CD14-positive monocyte (primary cell): ENCODE measurements at regions not wholly inside any gene's neighbourhood (a gene's known extent, or its start where the extent isn't known, plus 50 kb on each side); places are given as distances from the start of the nearest gene placed in this dataset.

ENCODE experiments used
- DNase-seq, 3 donors: peaks; one replicate each; pipeline ENCODE4 v3.0.0-alpha.2; 2011 to 2022
- H2AFZ ChIP-seq: 2 replicates; pipeline ENCODE4 v1.6.0; 2012; ENCODE audit warnings: mild to moderate bottlenecking, low read depth, low read length, inconsistent platforms; ENCODE audit not compliant: insufficient read depth, poor library complexity, severe bottlenecking
- H3K27ac ChIP-seq, 2 donors: 1 replicate in 1 of 2; 2 replicates in 1 of 2; pipeline ENCODE4 v1.5.1; 2012 to 2013; ENCODE audit warnings: low read length in 2 of 2, control low read depth in 1 of 2, inconsistent platforms in 1 of 2, low read depth in 1 of 2, mild to moderate bottlenecking in 1 of 2
- H3K27me3 ChIP-seq, 2 donors: one replicate each; pipeline versions ENCODE4 v1.6.0 to v1.6.1; 2011 to 2013; ENCODE audit warnings: low read length in 2 of 2; ENCODE audit not compliant: control insufficient read depth in 2 of 2, insufficient read depth in 2 of 2
- H3K36me3 ChIP-seq, 2 donors: replicated peaks in 1 of 2; 1 replicate in 1 of 2; 2 replicates in 1 of 2; pipeline versions ENCODE4 v1.5.1 to v1.6.1; 2012 to 2013; ENCODE audit warnings: low read length in 2 of 2, control low read depth in 1 of 2, inconsistent platforms in 1 of 2, mild to moderate bottlenecking in 1 of 2; ENCODE audit not compliant: insufficient read depth in 2 of 2, control insufficient read depth in 1 of 2
- H3K4me1 ChIP-seq, 2 donors: 1 replicate in 1 of 2; 2 replicates in 1 of 2; pipeline versions ENCODE4 v1.5.1 to v1.6.1; 2012 to 2013; ENCODE audit warnings: low read length in 2 of 2, control low read depth in 1 of 2, inconsistent platforms in 1 of 2, mild to moderate bottlenecking in 1 of 2, moderate library complexity in 1 of 2; ENCODE audit not compliant: insufficient read depth in 2 of 2, control insufficient read depth in 1 of 2
- H3K4me2 ChIP-seq: replicated peaks from 2 replicates; pipeline ENCODE3; 2012; ENCODE audit warnings: low read length, moderate library complexity, mild to moderate bottlenecking; ENCODE audit not compliant: poor library complexity, severe bottlenecking; ENCODE audit errors: extremely low read depth
- H3K4me3 ChIP-seq, 3 experiments: fragments of 200-600 bp in 1 of 3; sonication (generic) in 1 of 3; replicated peaks in 1 of 3; 1 replicate in 2 of 3; 2 replicates in 1 of 3; pipeline ENCODE4 v1.5.1; 2011 to 2013; ENCODE audit warnings: low read length in 3 of 3, mild to moderate bottlenecking in 3 of 3, control low read depth in 2 of 3, low read depth in 2 of 3, inconsistent platforms in 1 of 3, moderate library complexity in 1 of 3
- H3K79me2 ChIP-seq: 2 replicates; pipeline ENCODE4 v1.6.0; 2012; ENCODE audit warnings: mild to moderate bottlenecking, control low read depth, inconsistent platforms, low read length, moderate library complexity; ENCODE audit not compliant: insufficient read depth
- H3K9ac ChIP-seq: 2 replicates; pipeline ENCODE4 v1.6.0; 2017; ENCODE audit warnings: low read length, mild to moderate bottlenecking; ENCODE audit not compliant: insufficient read depth, poor library complexity, severe bottlenecking
- H3K9me3 ChIP-seq, 2 donors: replicated peaks in 1 of 2; 1 replicate in 1 of 2; 2 replicates in 1 of 2; pipeline versions ENCODE4 v1.5.1 to v1.6.1; 2012 to 2013; ENCODE audit warnings: low read length in 2 of 2, control low read depth in 1 of 2; ENCODE audit not compliant: control insufficient read depth in 1 of 2, insufficient read depth in 1 of 2
- H4K20me1 ChIP-seq: 2 replicates; pipeline ENCODE4 v1.6.0; 2012; ENCODE audit warnings: mild to moderate bottlenecking, low read length, control low read depth, moderate library complexity; ENCODE audit not compliant: insufficient read depth
- H3K27ac Mint-ChIP-seq, 7 donors: one replicate each; pipeline ENCODE4 v1.8.0; 2020; ENCODE audit warnings: mild to moderate bottlenecking in 7 of 7, mixed read lengths in 7 of 7, moderate library complexity in 6 of 7, inconsistent platforms in 2 of 7
- H3K27me3 Mint-ChIP-seq, 3 donors: one replicate each; pipeline ENCODE4 v1.8.0; 2021 to 2022; ENCODE audit warnings: low read depth in 3 of 3, mild to moderate bottlenecking in 3 of 3, mixed read lengths in 3 of 3, moderate library complexity in 3 of 3, inconsistent platforms in 1 of 3
- H3K36me3 Mint-ChIP-seq, 2 donors: one replicate each; pipeline ENCODE4 v1.8.0; 2020; ENCODE audit warnings: mixed read lengths in 2 of 2, inconsistent platforms in 1 of 2, mild to moderate bottlenecking in 1 of 2
- H3K4me1 Mint-ChIP-seq: one replicate; pipeline ENCODE4 v1.8.0; 2020; ENCODE audit warnings: mild to moderate bottlenecking, mixed read lengths
- H3K4me3 Mint-ChIP-seq, 2 donors: one replicate each; pipeline ENCODE4 v1.8.0; 2020; ENCODE audit warnings: mild to moderate bottlenecking in 2 of 2, mixed read lengths in 2 of 2, moderate library complexity in 1 of 2
- H3K9me3 Mint-ChIP-seq, 7 donors: one replicate each; pipeline ENCODE4 v1.8.0; 2020 to 2022; ENCODE audit warnings: mixed read lengths in 7 of 7, mild to moderate bottlenecking in 6 of 7, moderate library complexity in 6 of 7, inconsistent platforms in 2 of 7
- WGBS: methylation state at CpG from one replicate; pipeline ENCODE4 v1.1.5; 2013; ENCODE audit warnings: missing lambda C conversion rate; ENCODE audit not compliant: insufficient coverage; 5-methylcytosine and 5-hydroxymethylcytosine counted together
- intact Hi-C, 2 donors: fragments of 100-400 bp; cut with micrococcal nuclease; formaldehyde crosslinking; loops; one replicate each; pipeline versions ENCODE4 v1.15.0 to v1.15.1; 2023
- TF ChIP-seq, protein P1 (sequence below): fragments of 200-600 bp; IDR thresholded peaks from one replicate; pipeline ENCODE4 v1.8.0; 2022; ENCODE audit warnings: antibody characterized with exemption, mild to moderate bottlenecking

DNA sequence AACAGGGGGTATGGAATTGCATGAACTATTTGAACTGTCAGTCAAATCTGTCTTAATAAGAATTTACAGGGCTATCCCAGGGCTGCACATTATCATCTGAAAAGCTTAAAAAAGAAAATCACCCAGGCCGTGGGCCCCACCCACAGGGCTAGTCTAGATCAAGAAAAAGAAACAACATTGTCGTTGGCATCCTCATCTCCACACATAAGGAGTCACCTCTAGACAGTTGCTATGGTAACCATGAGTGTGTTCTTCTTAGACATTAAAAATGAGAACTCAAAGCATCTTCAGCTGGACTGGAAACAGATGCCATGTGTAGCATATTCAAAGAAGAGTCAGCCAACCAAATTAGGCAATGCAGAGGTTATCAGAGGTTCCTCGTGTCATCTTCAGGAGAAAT is 72.3 kb upstream of the CPO start:
- no peaks in the 10 kb centered on the region for H3K79me2 ChIP-seq
- Mint-ChIP-seq H3K36me3 (no peaks in the 10 kb centered on the region), H3K4me1 (no peaks in the 10 kb centered on the region), H3K27ac (no peak overlapping the region), H3K4me3 (no peak overlapping the region), H3K9me3 (peaks cover 0 to 5% (median 2%) of the 10 kb centered on the region in 7 donors), H3K27me3 (peaks cover 0 to 1% (median 0%) of the 10 kb centered on the region in 3 donors)
- H2AFZ ChIP-seq, result no peak overlapping the region
- intact Hi-C loops, result no loop called here
- no peak for DNase-seq
- no CpG with 5 or more reads among the region's 3 CpGs for WGBS
- H3K9ac ChIP-seq, result no peak overlapping the region
- no peaks in the 10 kb centered on the region for H3K4me1 ChIP-seq
- no peak overlapping the region for H3K4me2 ChIP-seq
- H4K20me1 ChIP-seq, result no peaks in the 10 kb centered on the region
- TF ChIP-seq, protein P1, sequence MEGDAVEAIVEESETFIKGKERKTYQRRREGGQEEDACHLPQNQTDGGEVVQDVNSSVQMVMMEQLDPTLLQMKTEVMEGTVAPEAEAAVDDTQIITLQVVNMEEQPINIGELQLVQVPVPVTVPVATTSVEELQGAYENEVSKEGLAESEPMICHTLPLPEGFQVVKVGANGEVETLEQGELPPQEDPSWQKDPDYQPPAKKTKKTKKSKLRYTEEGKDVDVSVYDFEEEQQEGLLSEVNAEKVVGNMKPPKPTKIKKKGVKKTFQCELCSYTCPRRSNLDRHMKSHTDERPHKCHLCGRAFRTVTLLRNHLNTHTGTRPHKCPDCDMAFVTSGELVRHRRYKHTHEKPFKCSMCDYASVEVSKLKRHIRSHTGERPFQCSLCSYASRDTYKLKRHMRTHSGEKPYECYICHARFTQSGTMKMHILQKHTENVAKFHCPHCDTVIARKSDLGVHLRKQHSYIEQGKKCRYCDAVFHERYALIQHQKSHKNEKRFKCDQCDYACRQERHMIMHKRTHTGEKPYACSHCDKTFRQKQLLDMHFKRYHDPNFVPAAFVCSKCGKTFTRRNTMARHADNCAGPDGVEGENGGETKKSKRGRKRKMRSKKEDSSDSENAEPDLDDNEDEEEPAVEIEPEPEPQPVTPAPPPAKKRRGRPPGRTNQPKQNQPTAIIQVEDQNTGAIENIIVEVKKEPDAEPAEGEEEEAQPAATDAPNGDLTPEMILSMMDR, result no peak
- H3K4me3 ChIP-seq, result no peak overlapping the region
- H3K27ac ChIP-seq, result no peak overlapping the region
- H3K9me3 ChIP-seq, result no peaks in the 10 kb centered on the region
- no peaks in the 10 kb centered on the region for H3K36me3 ChIP-seq
- H3K27me3 ChIP-seq, result no peaks in the 10 kb centered on the region

DNA sequence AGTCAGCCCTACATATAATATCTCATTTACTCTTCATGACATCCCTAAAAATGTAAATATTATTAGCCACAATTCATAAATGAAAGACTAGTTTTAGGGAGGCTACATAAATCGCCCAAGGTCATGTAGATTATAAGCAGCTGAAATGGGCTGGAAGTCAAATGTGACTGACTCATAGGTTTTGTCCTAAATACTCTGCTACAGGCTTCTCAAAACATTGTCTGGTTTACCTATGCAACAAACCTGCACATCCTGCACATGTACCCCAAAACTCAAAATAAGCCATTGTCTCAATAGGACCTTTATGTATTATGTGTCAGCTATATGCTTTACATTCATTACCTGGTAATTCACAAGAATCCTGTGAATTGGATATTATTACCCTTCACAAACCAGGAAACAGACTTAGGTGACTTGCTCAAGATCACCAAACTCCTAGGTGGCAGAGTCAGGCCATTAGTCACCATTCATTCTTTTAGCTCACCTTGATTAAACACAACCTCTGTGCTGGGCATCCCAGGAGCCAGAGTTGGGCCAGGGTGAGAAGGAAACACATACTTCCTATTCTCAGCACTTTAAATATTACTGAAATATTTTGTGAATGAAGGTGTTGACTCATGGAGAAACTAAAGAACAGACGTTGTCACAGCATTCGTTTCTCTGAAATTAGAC is 69.4 kb upstream of the CPO start:
- no peak overlapping the region for H3K4me3 Mint-ChIP-seq
- Histone ChIP-seq H3K27me3 (no peaks in the 10 kb centered on the region), H4K20me1 (no peaks in the 10 kb centered on the region), H3K27ac (no peak overlapping the region), H2AFZ (no peak overlapping the region), H3K4me2 (no peak overlapping the region), H3K9me3 (no peaks in the 10 kb centered on the region), H3K9ac (no peak overlapping the region), H3K4me3 (no peak overlapping the region), H3K79me2 (no peaks in the 10 kb centered on the region), H3K4me1 (no peaks in the 10 kb centered on the region), H3K36me3 (no peaks in the 10 kb centered on the region)
- H3K27ac Mint-ChIP-seq, result no peak overlapping the region
- no peak for DNase-seq
- H3K9me3 Mint-ChIP-seq, result peaks cover 0 to 4% (median 0%) of the 10 kb centered on the region in 7 donors
- TF ChIP-seq, protein P1, result no peak
- no CpG with 5 or more reads among the region's 3 CpGs for WGBS
- H3K27me3 Mint-ChIP-seq, result no peaks in the 10 kb centered on the region
- H3K36me3 Mint-ChIP-seq, result no peaks in the 10 kb centered on the region
- intact Hi-C loops, result no loop called here
- H3K4me1 Mint-ChIP-seq, result no peaks in the 10 kb centered on the region
